Suprapubic skin (tissue), 4 donors: ENCODE measurements at regions not wholly inside any gene's neighbourhood (a gene's known extent, or its start where the extent isn't known, plus 50 kb on each side); places are given as distances from the start of the nearest gene placed in this dataset.

Experiments used
- DNase-seq, 2 donors: peaks; one replicate each; pipeline ENCODE4 v3.0.0-alpha.2; 2019; ENCODE audit warnings: low spot score in 2 of 2
- H3K27ac ChIP-seq: fragments of 200-600 bp; sonication (generic); one replicate; pipeline ENCODE4 v1.5.1; 2019
- H3K27me3 ChIP-seq: fragments of 200-600 bp; sonication (generic); one replicate; pipeline ENCODE4 v1.5.1; 2019
- H3K36me3 ChIP-seq: fragments of 200-600 bp; sonication (generic); one replicate; pipeline ENCODE4 v1.5.1; 2019
- H3K4me1 ChIP-seq: fragments of 200-600 bp; sonication (generic); one replicate; pipeline ENCODE4 v1.5.1; 2019
- H3K4me3 ChIP-seq: fragments of 200-600 bp; sonication (generic); one replicate; pipeline ENCODE4 v1.5.1; 2019; ENCODE audit warnings: mild to moderate bottlenecking
- H3K9me3 ChIP-seq: fragments of 200-600 bp; sonication (generic); one replicate; pipeline ENCODE4 v1.5.1; 2019
- EP300 ChIP-seq: sonication (generic); formaldehyde crosslinking; IDR thresholded peaks from one replicate; pipeline ENCODE4 v1.6.1; 2017; ENCODE audit warnings: antibody characterized with exemption
- POLR2A ChIP-seq, 2 donors: fragments of 450-650 bp; IDR thresholded peaks; one replicate each; pipeline ENCODE4 v1.6.1; 2017; ENCODE audit warnings: antibody characterized with exemption in 2 of 2, mild to moderate bottlenecking in 2 of 2, moderate library complexity in 2 of 2
- POLR2AphosphoS5 ChIP-seq, 3 donors: sonication (generic); formaldehyde crosslinking; IDR thresholded peaks; one replicate each; pipeline ENCODE4 v1.6.1; 2017; ENCODE audit warnings: antibody characterized with exemption in 3 of 3
- WGBS: methylation state at CpG from one replicate; pipeline ENCODE4 v1.1.5; 2018; 5-methylcytosine and 5-hydroxymethylcytosine counted together
- TF ChIP-seq, protein P1 (sequence below), 2 donors: fragments of 200-600 bp in 1 of 2; fragments of 450-650 bp in 1 of 2; sonication (generic) in 1 of 2; IDR thresholded peaks; one replicate each; pipeline ENCODE4 v1.5.1; 2016 to 2019; ENCODE audit warnings: antibody characterized with exemption in 2 of 2, mild to moderate bottlenecking in 1 of 2, moderate library complexity in 1 of 2

DNA sequence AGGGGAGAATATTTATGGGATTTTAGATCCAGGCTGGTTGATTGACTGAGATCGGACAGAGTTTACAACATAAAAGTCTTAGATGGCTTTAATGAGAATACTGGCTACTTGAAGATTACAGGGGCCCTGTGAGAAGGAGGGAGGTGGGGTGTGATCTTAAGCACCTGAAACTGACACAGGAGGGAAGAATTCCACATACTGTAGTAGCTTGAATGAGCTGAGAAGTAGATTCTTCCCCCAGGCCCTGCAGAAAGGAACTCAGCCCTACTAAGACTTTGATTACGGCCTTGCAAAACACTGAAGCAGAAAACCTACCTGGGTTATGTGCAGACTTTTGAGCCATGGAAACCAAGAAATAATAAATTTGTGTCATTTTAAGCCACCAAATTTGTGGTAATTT is 1062.9 kb upstream of the GYPC start:
- no peak overlapping the region for H3K27ac ChIP-seq
- 75% methylated on average over 2 of the region's 2 CpGs for WGBS

DNA sequence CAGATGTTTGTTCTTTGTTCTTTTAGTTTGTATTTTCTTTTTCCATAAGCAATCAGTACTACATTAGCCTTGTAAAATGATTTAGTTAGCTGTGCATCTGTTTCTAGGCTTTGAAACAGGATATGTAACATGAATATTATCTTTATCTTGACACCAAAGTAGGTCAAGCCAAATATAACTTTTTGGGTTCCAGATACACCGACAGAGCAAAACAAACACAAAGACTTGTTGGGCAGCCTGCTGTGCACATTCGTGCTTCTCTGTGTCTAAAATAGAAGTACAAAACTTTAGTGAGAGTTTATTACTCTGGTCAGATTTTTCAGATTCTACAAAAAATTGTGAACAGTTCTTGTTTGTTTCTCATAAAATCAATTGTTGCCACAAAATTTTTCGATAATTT is 1059.3 kb upstream of the GYPC start:
- no peak for DNase-seq
- WGBS, result 39% methylated on average over 3 of the region's 3 CpGs
- Histone ChIP-seq H3K27me3 (no peaks in the 10 kb centered on the region), H3K36me3 (no peaks in the 10 kb centered on the region), H3K9me3 (no peaks in the 10 kb centered on the region), H3K27ac (no peak overlapping the region), H3K4me3 (no peak overlapping the region), H3K4me1 (no peaks in the 10 kb centered on the region)
- TF ChIP-seq POLR2A (IDR thresholded peaks at IDR 0.05), result no peak
- TF ChIP-seq EP300, result no peak
- TF ChIP-seq, protein P1, sequence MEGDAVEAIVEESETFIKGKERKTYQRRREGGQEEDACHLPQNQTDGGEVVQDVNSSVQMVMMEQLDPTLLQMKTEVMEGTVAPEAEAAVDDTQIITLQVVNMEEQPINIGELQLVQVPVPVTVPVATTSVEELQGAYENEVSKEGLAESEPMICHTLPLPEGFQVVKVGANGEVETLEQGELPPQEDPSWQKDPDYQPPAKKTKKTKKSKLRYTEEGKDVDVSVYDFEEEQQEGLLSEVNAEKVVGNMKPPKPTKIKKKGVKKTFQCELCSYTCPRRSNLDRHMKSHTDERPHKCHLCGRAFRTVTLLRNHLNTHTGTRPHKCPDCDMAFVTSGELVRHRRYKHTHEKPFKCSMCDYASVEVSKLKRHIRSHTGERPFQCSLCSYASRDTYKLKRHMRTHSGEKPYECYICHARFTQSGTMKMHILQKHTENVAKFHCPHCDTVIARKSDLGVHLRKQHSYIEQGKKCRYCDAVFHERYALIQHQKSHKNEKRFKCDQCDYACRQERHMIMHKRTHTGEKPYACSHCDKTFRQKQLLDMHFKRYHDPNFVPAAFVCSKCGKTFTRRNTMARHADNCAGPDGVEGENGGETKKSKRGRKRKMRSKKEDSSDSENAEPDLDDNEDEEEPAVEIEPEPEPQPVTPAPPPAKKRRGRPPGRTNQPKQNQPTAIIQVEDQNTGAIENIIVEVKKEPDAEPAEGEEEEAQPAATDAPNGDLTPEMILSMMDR (IDR thresholded peaks at IDR 0.05), result no peak

More for the DNA sequence above, 1062.9 kb upstream of the GYPC start:
- Histone ChIP-seq H3K9me3 (no peaks in the 10 kb centered on the region), H3K36me3 (no peaks in the 10 kb centered on the region), H3K27me3 (no peaks in the 10 kb centered on the region), H3K4me1 (no peaks in the 10 kb centered on the region), H3K4me3 (no peak overlapping the region)
- DNase-seq, result no peak
- TF ChIP-seq POLR2A (IDR thresholded peaks at IDR 0.05) (no peak), POLR2AphosphoS5 (IDR thresholded peaks at IDR 0.05) (no peak), EP300 (no peak)
- TF ChIP-seq, protein P1 (IDR thresholded peaks at IDR 0.05), result no peak

DNA sequence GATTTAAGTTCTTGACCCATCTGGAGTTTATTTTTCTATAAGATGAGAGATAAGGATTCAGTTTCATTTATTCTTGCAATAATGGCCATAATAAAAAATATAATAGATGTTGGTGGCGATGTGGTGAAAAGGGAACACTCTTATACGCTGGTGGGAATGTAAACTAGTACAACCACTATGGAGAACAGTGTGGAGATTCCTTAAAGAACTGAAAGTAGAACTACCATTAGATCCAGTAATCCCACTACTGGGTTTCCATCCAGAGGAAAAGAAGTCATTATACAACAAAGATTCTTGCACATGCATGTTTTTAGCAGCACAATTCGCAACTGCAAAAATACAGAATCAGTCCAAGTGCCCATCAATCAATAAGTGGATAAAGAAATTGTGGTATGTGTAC is 1040.5 kb upstream of the GYPC start:
- no peak for TF ChIP-seq POLR2AphosphoS5 (IDR thresholded peaks at IDR 0.05)
- no peak for TF ChIP-seq POLR2A (IDR thresholded peaks at IDR 0.05)
- TF ChIP-seq, protein P1 (IDR thresholded peaks at IDR 0.05), result no peak
- no peak for TF ChIP-seq EP300
- Histone ChIP-seq H3K27ac (no peak overlapping the region), H3K9me3 (no peaks in the 10 kb centered on the region), H3K36me3 (no peaks in the 10 kb centered on the region), H3K4me1 (no peaks in the 10 kb centered on the region), H3K4me3 (no peak overlapping the region), H3K27me3 (no peaks in the 10 kb centered on the region)
- no peak for DNase-seq
- 89% methylated on average over 3 of the region's 3 CpGs for WGBS

DNA sequence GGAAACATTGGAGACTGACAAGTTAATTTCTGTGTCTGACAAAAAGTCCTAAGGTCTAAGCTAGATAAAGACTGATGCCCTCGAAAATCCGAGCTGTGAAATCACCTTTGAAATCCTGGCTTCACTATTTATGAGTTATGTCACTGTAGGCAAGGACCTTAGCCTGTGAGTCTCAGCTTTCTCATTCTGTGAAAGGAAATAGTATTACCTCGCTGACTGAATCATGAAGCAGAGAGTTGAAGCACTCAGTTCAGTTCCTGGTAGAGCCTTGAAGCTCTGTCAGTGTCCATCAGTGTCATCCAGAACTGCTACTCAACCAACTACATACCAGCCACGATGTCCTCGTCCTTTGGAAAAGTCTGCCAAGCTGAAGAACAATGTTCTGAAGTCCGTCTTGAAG is 1025.6 kb upstream of the GYPC start:
- 59% methylated on average over 6 of the region's 6 CpGs for WGBS
- H3K4me1 ChIP-seq, result no peaks in the 10 kb centered on the region
- H3K27ac ChIP-seq, result no peak overlapping the region
- H3K36me3 ChIP-seq, result no peaks in the 10 kb centered on the region
- no peaks in the 10 kb centered on the region for H3K27me3 ChIP-seq
- TF ChIP-seq POLR2A (IDR thresholded peaks at IDR 0.05), result no peak
- TF ChIP-seq EP300, result no peak
- TF ChIP-seq POLR2AphosphoS5 (IDR thresholded peaks at IDR 0.05), result no peak
- TF ChIP-seq, protein P1 (IDR thresholded peaks at IDR 0.05), result no peak
- peaks cover 3% of the 10 kb centered on the region for H3K9me3 ChIP-seq
- no peak for DNase-seq
- no peak overlapping the region for H3K4me3 ChIP-seq

DNA sequence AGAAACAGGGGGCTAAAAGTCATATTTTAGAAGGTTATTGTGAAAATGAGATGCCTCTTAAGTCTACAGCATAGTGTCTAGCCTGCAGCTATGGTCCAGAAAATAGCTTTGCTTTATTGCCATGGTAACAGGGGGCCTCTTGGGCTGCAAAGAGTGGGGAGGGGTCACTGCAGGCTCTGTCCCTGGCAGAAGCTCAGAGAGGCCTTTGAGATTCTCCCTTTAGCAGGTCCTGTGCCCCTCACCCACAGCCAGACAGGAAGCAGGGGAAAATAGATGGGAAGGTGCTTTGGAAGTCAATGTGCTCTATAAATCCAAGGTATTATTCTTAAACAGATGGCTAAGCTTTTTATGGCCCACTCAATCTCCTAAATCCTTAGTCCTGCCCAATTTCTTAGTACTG is 1021.3 kb upstream of the GYPC start:
- no peak for TF ChIP-seq POLR2AphosphoS5 (IDR thresholded peaks at IDR 0.05)
- TF ChIP-seq POLR2A (IDR thresholded peaks at IDR 0.05), result no peak
- no peak for TF ChIP-seq EP300
- TF ChIP-seq, protein P1 (IDR thresholded peaks at IDR 0.05), result no peak
- H3K4me1 ChIP-seq, result no peaks in the 10 kb centered on the region
- no peak for DNase-seq
- peaks cover 3% of the 10 kb centered on the region for H3K9me3 ChIP-seq
- H3K36me3 ChIP-seq, result no peaks in the 10 kb centered on the region
- H3K27me3 ChIP-seq, result no peaks in the 10 kb centered on the region
- no peak overlapping the region for H3K27ac ChIP-seq
- H3K4me3 ChIP-seq, result no peak overlapping the region
